ENCODE measurements at regions not wholly inside any gene's neighbourhood (a gene's known extent, or its start where the extent isn't known, plus 50 kb on each side); places are given as distances from the start of the nearest gene placed in this dataset.
"Not testable (repeated sequence)": the region's sequence is repeated elsewhere in the genome, so short reads cannot be mapped to it uniquely, and the experiment has no call there.

- DNase-seq (ENCODE audit: low read depth in 2 of 2), result no peak
Observed at GRCh38 chrX:102784550-102784949, 64.0 kb downstream of the GPRASP3 start.

- DNase-seq (ENCODE audit: low read depth in 2 of 2), result no peak
Observed at GRCh38 chrX:102787283-102787682, 66.7 kb downstream of the GPRASP3 start.

GRCh38 chrX:102808336-102808735 lies 87.8 kb downstream of the GPRASP3 start:
- DNase-seq (ENCODE audit: low read depth in 2 of 2), result no peak

- DNase-seq (ENCODE audit: low read depth in 2 of 2), result not testable (repeated sequence)
Observed at GRCh38 chrX:102818269-102818668, 97.7 kb downstream of the GPRASP3 start.

- no peak for DNase-seq (ENCODE audit: low read depth in 2 of 2)
Observed at GRCh38 chrX:102832661-102833060, 104.4 kb upstream of the RAB40AL start.

- DNase-seq (ENCODE audit: low read depth in 2 of 2), result no peak
Observed at GRCh38 chrX:102833136-102833535, 103.9 kb upstream of the RAB40AL start.

- no peak for DNase-seq (ENCODE audit: low read depth in 2 of 2)
Observed at GRCh38 chrX:102835504-102836146, 101.4 kb upstream of the RAB40AL start.

GRCh38 chrX:102837847-102838246 lies 99.2 kb upstream of the RAB40AL start:
- DNase-seq (ENCODE audit: low read depth in 2 of 2), result no peak

GRCh38 chrX:102840871-102841705 lies 96.0 kb upstream of the RAB40AL start:
- no peak for DNase-seq (ENCODE audit: low read depth in 2 of 2)

- no peak for DNase-seq (ENCODE audit: low read depth in 2 of 2)
Observed at GRCh38 chrX:102841706-102842003, 95.4 kb upstream of the RAB40AL start.

GRCh38 chrX:102845020-102845419 lies 92.1 kb upstream of the RAB40AL start:
- DNase-seq (ENCODE audit: low read depth in 2 of 2), result no peak

- no peak for DNase-seq (ENCODE audit: low read depth in 2 of 2)
Observed at GRCh38 chrX:102846544-102847236, 90.4 kb upstream of the RAB40AL start.

GRCh38 chrX:102847362-102847761 lies 89.7 kb upstream of the RAB40AL start:
- no peak for DNase-seq (ENCODE audit: low read depth in 2 of 2)

GRCh38 chrX:102849396-102849795 lies 87.7 kb upstream of the RAB40AL start:
- no peak for DNase-seq (ENCODE audit: low read depth in 2 of 2)

GRCh38 chrX:102858826-102859549 lies 78.1 kb upstream of the RAB40AL start:
- DNase-seq (ENCODE audit: low read depth in 2 of 2), result not testable (repeated sequence)

GRCh38 chrX:102859550-102859871 lies 77.6 kb upstream of the RAB40AL start:
- no peak for DNase-seq (ENCODE audit: low read depth in 2 of 2)

GRCh38 chrX:102860235-102860634 lies 76.8 kb upstream of the RAB40AL start:
- DNase-seq (ENCODE audit: low read depth in 2 of 2), result no peak

GRCh38 chrX:102863735-102864134 lies 73.3 kb upstream of the RAB40AL start:
- peak; percentile 68 to 79 for DNase-seq (ENCODE audit: low read depth in 2 of 2)

- no peak for DNase-seq (ENCODE audit: low read depth in 2 of 2)
Observed at GRCh38 chrX:102866981-102867656, 70.0 kb upstream of the RAB40AL start.

- no peak for DNase-seq (ENCODE audit: low read depth in 2 of 2)
Observed at GRCh38 chrX:102883491-102883890, 53.6 kb upstream of the RAB40AL start.

Data from stimulated activated CD4-positive, alpha-beta T cell treated with anti-CD3 and anti-CD28 coated beads, Interleukin-1b, Interleukin-23, amount 100 ng/mL, for 4 hours (primary cell).